HL-60 (cell line): ENCODE measurements at regions not wholly inside any gene's neighbourhood (a gene's known extent, or its start where the extent isn't known, plus 50 kb on each side); places are given as distances from the start of the nearest gene placed in this dataset.

ENCODE experiments used
- DNase-seq, 2 experiments: peaks; one replicate each; pipeline ENCODE4 v3.0.0-alpha.2; 2010 to 2020; ENCODE audit warnings: low read depth in 1 of 2, low spot score in 1 of 2
- H3K27ac ChIP-seq: fragments of 250-450 bp; sonication (Bioruptor Pico); replicated peaks from 2 replicates; pipeline ENCODE4 v1.5.1; 2020; ENCODE audit warnings: mild to moderate bottlenecking, moderate library complexity
- H3K27me3 ChIP-seq: fragments of 250-450 bp; sonication (Bioruptor Pico); 2 replicates; pipeline ENCODE4 v1.5.1; 2021; ENCODE audit warnings: mild to moderate bottlenecking, moderate library complexity; ENCODE audit not compliant: insufficient read depth, poor library complexity, severe bottlenecking
- H3K4me3 ChIP-seq: replicated peaks from 2 replicates; pipeline ENCODE4 v1.5.1; 2011; ENCODE audit warnings: mild to moderate bottlenecking, control low read depth, low read length; ENCODE audit not compliant: insufficient read depth
- CTCF ChIP-seq: IDR thresholded peaks from one replicate; pipeline ENCODE4 v1.5.1; 2011; ENCODE audit warnings: low read length, control low read depth, inconsistent platforms; ENCODE audit not compliant: insufficient read depth
- GABPA ChIP-seq: IDR thresholded peaks from 2 replicates; pipeline ENCODE4 v1.6.1; 2012; ENCODE audit warnings: low read depth
- POLR2AphosphoS5 ChIP-seq: IDR thresholded peaks from 2 replicates; pipeline ENCODE4 v1.6.1; 2012; ENCODE audit warnings: low read depth
- REST ChIP-seq: IDR thresholded peaks from 2 replicates; pipeline ENCODE4 v1.6.1; 2012; ENCODE audit warnings: low read depth; ENCODE audit not compliant: insufficient replicate concordance
- SPI1 ChIP-seq: IDR thresholded peaks from 2 replicates; pipeline ENCODE4 v1.6.1; 2012; ENCODE audit warnings: low read depth, mild to moderate bottlenecking, borderline replicate concordance

DNA sequence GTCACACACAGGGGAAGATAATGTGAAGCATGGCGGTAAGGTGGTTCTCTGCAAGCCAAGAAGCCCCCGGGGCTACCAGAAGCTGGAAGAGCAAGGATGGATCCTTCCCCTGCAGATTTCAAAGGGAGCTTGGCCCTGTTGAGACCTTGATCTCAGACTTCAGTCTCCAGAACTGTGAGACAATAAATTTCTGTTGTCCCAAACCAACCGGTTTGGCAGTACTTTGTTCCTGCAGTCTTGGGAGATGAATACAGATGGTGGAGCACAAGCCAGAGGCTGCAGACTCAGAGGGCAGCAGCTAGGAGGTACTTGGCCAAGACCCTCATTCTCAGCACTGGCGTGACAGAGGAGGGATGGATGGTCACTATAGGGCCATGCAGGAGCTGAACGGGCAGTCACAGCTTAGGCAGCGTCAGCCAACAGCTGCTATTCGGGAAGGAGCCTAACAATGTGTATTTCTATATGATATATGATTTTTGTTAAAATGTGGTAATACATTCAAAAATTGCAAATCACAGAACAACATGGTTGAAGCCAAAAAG, 387.3 kb downstream of the TNS3 start:
- TF ChIP-seq GABPA (no peak), POLR2AphosphoS5 (no peak), SPI1 (no peak), REST (no peak), CTCF (no peak)
- no peaks in the 10 kb centered on the region for H3K27me3 ChIP-seq

GRCh38 chr7:47192978-47193377, 388.9 kb downstream of the TNS3 start:
- Histone ChIP-seq H3K27ac (no peak overlapping the region), H3K4me3 (no peak overlapping the region), H3K27me3 (no peaks in the 10 kb centered on the region)
- no peak for TF ChIP-seq SPI1
- no peak for TF ChIP-seq POLR2AphosphoS5
- TF ChIP-seq CTCF: no peak
- TF ChIP-seq REST: no peak
- TF ChIP-seq GABPA: no peak
- no peak for DNase-seq

More for the DNA sequence above, 387.3 kb downstream of the TNS3 start:
- Histone ChIP-seq H3K4me3 (no peak overlapping the region), H3K27ac (no peak overlapping the region)
- DNase-seq: no peak

DNA sequence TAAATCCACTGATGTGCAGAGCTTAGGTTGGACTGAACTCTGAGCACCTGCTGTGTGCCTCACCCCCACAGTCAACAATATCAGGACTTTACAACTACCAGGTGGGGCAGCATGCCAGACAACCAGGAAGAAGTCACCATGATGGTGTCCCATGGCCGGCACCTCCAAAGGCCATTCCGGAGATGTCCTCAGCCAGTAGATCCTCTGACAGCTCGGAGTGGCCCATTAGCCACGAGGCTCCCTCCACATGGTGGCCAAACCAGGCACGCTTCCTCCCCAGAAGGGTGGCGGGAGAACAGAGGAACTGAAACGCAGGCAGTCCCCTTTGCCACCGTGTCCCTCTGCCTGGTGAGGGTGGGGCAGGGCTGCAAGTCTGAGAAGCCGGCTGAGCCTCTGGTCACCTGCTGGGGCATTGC, 390.0 kb downstream of the TNS3 start:
- Histone ChIP-seq H3K27me3 (no peaks in the 10 kb centered on the region), H3K27ac (no peak overlapping the region), H3K4me3 (no peak overlapping the region)
- no peak for DNase-seq
- TF ChIP-seq GABPA (no peak), POLR2AphosphoS5 (no peak), REST (no peak), CTCF (no peak), SPI1 (no peak)
